ENCODE measurements at regions not wholly inside any gene's neighbourhood (a gene's known extent, or its start where the extent isn't known, plus 50 kb on each side); places are given as distances from the start of the nearest gene placed in this dataset.

- TF ChIP-seq CTCF (IDR thresholded peaks at IDR 0.05; ENCODE audit: borderline replicate concordance, extremely low read depth, low read length, poor library complexity, severe bottlenecking) (no peak), EZH2 (IDR thresholded peaks at IDR 0.05; ENCODE audit: borderline replicate concordance, low read depth, low read length, severe bottlenecking) (no peak)
Measured at GRCh38 chr2:217701622-217702021, 301.2 kb downstream of the TNS1 start.
